Transverse colon (tissue), 4 donors: ENCODE measurements at regions not wholly inside any gene's neighbourhood (a gene's known extent, or its start where the extent isn't known, plus 50 kb on each side); places are given as distances from the start of the nearest gene placed in this dataset.
A peak's percentile ranks its signal among the peaks of the same experiment; 100 is the strongest.

Experiments used
- DNase-seq: peaks from one replicate; pipeline ENCODE4 v3.0.0-alpha.2; 2019
- H3K27ac ChIP-seq, 4 donors: fragments of 200-600 bp; sonication (generic); 2 replicates each; pipeline ENCODE4 v1.5.1; 2016 to 2018; ENCODE audit warnings: inconsistent platforms in 4 of 4
- H3K27me3 ChIP-seq: fragments of 200-600 bp; sonication (generic); 2 replicates; pipeline ENCODE4 v1.5.1; 2017; ENCODE audit warnings: inconsistent platforms
- H3K36me3 ChIP-seq, 4 donors: fragments of 200-600 bp; sonication (generic); 2 replicates each; pipeline ENCODE4 v1.5.1; 2017 to 2019; ENCODE audit warnings: inconsistent platforms in 4 of 4
- H3K4me1 ChIP-seq, 4 donors: fragments of 200-600 bp; sonication (generic); 2 replicates each; pipeline ENCODE4 v1.5.1; 2017 to 2020; ENCODE audit warnings: inconsistent platforms in 4 of 4
- H3K4me3 ChIP-seq, 4 donors: fragments of 200-600 bp; sonication (generic); 1 replicate in 1 of 4; 2 replicates in 3 of 4; pipeline versions ENCODE4 v1.5.1 to v1.6.1; 2017 to 2019; ENCODE audit warnings: inconsistent platforms in 4 of 4
- H3K9me3 ChIP-seq, 2 donors: fragments of 200-600 bp; sonication (generic); 2 replicates each; pipeline ENCODE4 v1.5.1; 2017 to 2019; ENCODE audit warnings: inconsistent platforms in 2 of 2
- CTCF ChIP-seq, 5 experiments: fragments of 200-600 bp in 3 of 5; fragments of 450-650 bp in 2 of 5; sonication (generic) in 3 of 5; IDR thresholded peaks; 1 replicate in 2 of 5; 2 replicates in 3 of 5; pipeline ENCODE4 v1.5.1; 2016 to 2017; ENCODE audit warnings: antibody characterized with exemption in 5 of 5, inconsistent platforms in 3 of 5, mild to moderate bottlenecking in 2 of 5, moderate library complexity in 1 of 5
- EP300 ChIP-seq: sonication (generic); formaldehyde crosslinking; IDR thresholded peaks from one replicate; pipeline ENCODE4 v1.6.1; 2017; ENCODE audit warnings: antibody characterized with exemption, low read depth
- POLR2A ChIP-seq: fragments of 450-650 bp; IDR thresholded peaks from one replicate; pipeline ENCODE4 v1.6.1; 2016; ENCODE audit warnings: antibody characterized with exemption, mild to moderate bottlenecking, moderate library complexity
- POLR2AphosphoS5 ChIP-seq, 3 donors: sonication (generic); formaldehyde crosslinking; IDR thresholded peaks; one replicate each; pipeline ENCODE4 v1.6.1; 2016; ENCODE audit warnings: antibody characterized with exemption in 3 of 3
- WGBS, 2 donors: methylation state at CpG; one replicate each; pipeline ENCODE4 v1.1.5; 2018; ENCODE audit warnings: low coverage in 1 of 2; 5-methylcytosine and 5-hydroxymethylcytosine counted together
- in situ Hi-C, 4 donors: fragments of 200-750 bp; cut with MboI; loops; one replicate each; pipeline versions ENCODE4 v1.15.0 to v1.15.1; 2017; ENCODE audit warnings: low sequenced_read_pairs in 3 of 4, low pct_ligation_motif_present in 1 of 4, low pct_unique_long_range_greater_than_20kb in 1 of 4
- intact Hi-C: fragments of 100-400 bp; cut with DNase I; formaldehyde crosslinking; loops from one replicate; pipeline ENCODE4 v1.15.1; 2023; ENCODE audit warnings: low total_unique reads

GRCh38 chr2:16014802-16015201, 74.5 kb downstream of the MYCN start:
- peaks cover 19% of the 10 kb centered on the region for H3K27me3 ChIP-seq
- H3K4me3 ChIP-seq: no peak overlapping the region
- H3K27ac ChIP-seq: no peak overlapping the region
- 85% methylated on average over 3 of the region's 3 CpGs; no CpG with 5 or more reads in 1 of the 2 donors for WGBS, 2 donors
- peaks cover 0 to 20% (median 13%) of the 10 kb centered on the region in 4 donors for H3K4me1 ChIP-seq
- no peak for DNase-seq
- H3K9me3 ChIP-seq: no peaks in the 10 kb centered on the region
- TF ChIP-seq EP300 (no peak), CTCF (IDR thresholded peaks at IDR 0.05) (no peak), POLR2AphosphoS5 (IDR thresholded peaks at IDR 0.05) (no peak), POLR2A (no peak)
- intact Hi-C loops: no loop called here
- H3K36me3 ChIP-seq: no peaks in the 10 kb centered on the region
- in situ Hi-C loops: no loop called here

GRCh38 chr2:16014041-16014787, 73.9 kb downstream of the MYCN start:
- peaks cover 0 to 20% (median 13%) of the 10 kb centered on the region in 4 donors for H3K4me1 ChIP-seq
- H3K27ac ChIP-seq: peak overlapping the region in 1 of 4 donors; percentile 63
- no peak overlapping the region for H3K4me3 ChIP-seq
- 20 to 40% methylated on average over 2 to 32 of the region's 32 CpGs for WGBS, 2 donors
- H3K36me3 ChIP-seq: no peaks in the 10 kb centered on the region
- in situ Hi-C loops: no loop called here
- peak; percentile 55 for DNase-seq
- H3K27me3 ChIP-seq: peaks cover 19% of the 10 kb centered on the region
- intact Hi-C loops: no loop called here
- no peaks in the 10 kb centered on the region for H3K9me3 ChIP-seq
- TF ChIP-seq CTCF (IDR thresholded peaks at IDR 0.05) (no peak), EP300 (no peak), POLR2A (no peak), POLR2AphosphoS5 (IDR thresholded peaks at IDR 0.05) (no peak)

- in situ Hi-C loops (no loop called here), intact Hi-C loops (no loop called here)
- H3K27ac ChIP-seq: peak overlapping the region in 2 of 4 donors; percentile 23 to 63
- DNase-seq: no peak
- no peaks in the 10 kb centered on the region for H3K9me3 ChIP-seq
- H3K4me1 ChIP-seq: peaks cover 0 to 20% (median 13%) of the 10 kb centered on the region in 4 donors
- H3K36me3 ChIP-seq: no peaks in the 10 kb centered on the region
- 14 to 34% methylated on average over 2 to 20 of the region's 20 CpGs for WGBS, 2 donors
- peaks cover 19% of the 10 kb centered on the region for H3K27me3 ChIP-seq
- TF ChIP-seq POLR2A (no peak), POLR2AphosphoS5 (IDR thresholded peaks at IDR 0.05) (no peak), EP300 (no peak)
- no peak overlapping the region for H3K4me3 ChIP-seq
These were observed 73.1 kb downstream of the MYCN start for GRCh38 chr2:16013359-16013911.

DNA sequence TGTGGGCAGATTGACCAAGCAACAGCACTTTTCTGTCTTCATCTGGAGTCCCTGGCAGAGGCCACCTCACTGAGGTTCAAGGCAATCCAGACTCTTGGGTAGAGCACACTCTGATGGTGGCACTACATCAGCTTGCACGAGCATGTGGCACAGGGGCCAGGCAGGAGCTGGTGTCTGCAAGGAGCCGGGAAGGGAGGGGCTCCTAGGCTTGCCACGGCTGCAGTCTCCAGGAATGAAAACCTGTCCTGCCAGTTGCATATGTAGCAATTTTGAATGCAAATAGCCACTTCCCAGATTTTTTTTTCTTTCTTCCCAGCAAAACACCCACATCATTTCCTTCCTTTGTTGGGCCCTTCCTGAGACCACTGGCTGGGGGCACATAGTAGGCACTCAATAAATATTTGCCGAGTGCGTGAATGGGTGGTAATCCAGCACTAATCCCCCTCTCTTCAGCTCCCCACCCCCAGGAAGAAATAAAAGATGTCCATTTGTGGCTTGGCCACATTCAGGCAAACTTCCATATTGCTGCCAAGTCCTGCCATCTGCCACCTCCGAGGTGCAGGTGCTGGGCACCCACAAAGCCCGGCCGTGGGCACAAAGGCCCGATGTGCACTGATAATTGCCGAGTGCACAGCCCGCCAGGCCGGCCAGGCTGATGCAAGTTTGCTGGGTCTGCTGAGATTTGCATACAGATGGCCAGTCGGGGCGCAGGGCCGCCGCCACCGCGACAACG, 72.4 kb downstream of the MYCN start:
- peak overlapping the region in 2 of 4 donors; percentile 23 to 63 for H3K27ac ChIP-seq
- no peaks in the 10 kb centered on the region for H3K9me3 ChIP-seq
- TF ChIP-seq CTCF (IDR thresholded peaks at IDR 0.05) (no peak), POLR2A (no peak)
- H3K4me3 ChIP-seq: no peak overlapping the region
- intact Hi-C loops: no loop called here
- DNase-seq: peak; percentile 69
- H3K4me1 ChIP-seq: peaks cover 0 to 20% (median 13%) of the 10 kb centered on the region in 4 donors
- in situ Hi-C loops: no loop called here
- H3K36me3 ChIP-seq: no peaks in the 10 kb centered on the region
- WGBS, 2 donors: 20 to 25% methylated on average over 4 to 19 of the region's 19 CpGs
- peaks cover 19% of the 10 kb centered on the region for H3K27me3 ChIP-seq
